Eye (tissue), 1 donor: ENCODE measurements at regions not wholly inside any gene's neighbourhood (a gene's known extent, or its start where the extent isn't known, plus 50 kb on each side); places are given as distances from the start of the nearest gene placed in this dataset.
"Not testable (repeated sequence)": the region's sequence is repeated elsewhere in the genome, so short reads cannot be mapped to it uniquely, and the experiment has no call there.

Experiments used
- DNase-seq: peaks from one replicate; pipeline ENCODE4 v3.0.0-alpha.2; 2015

- not testable (repeated sequence) for DNase-seq
Measured at GRCh38 chrX:46151332-46151731, 393.9 kb downstream of the ZNF674 start.

- no peak for DNase-seq
Measured at GRCh38 chrX:46144566-46144965, 400.7 kb downstream of the ZNF674 start.

GRCh38 chrX:46140272-46140671, 404.9 kb downstream of the ZNF674 start:
- no peak for DNase-seq

GRCh38 chrX:46130247-46130646, 415.0 kb downstream of the ZNF674 start:
- DNase-seq, result peak; percentile 25

- DNase-seq, result no peak
Measured at GRCh38 chrX:46125111-46125510, 420.1 kb downstream of the ZNF674 start.

GRCh38 chrX:46117234-46117633, 428.0 kb downstream of the ZNF674 start:
- DNase-seq, result no peak

GRCh38 chrX:46087310-46087709, 457.9 kb downstream of the ZNF674 start:
- not testable (repeated sequence) for DNase-seq

GRCh38 chrX:46080121-46080520, 465.1 kb downstream of the ZNF674 start:
- DNase-seq, result not testable (repeated sequence)

GRCh38 chrX:46072791-46073190, 472.4 kb downstream of the ZNF674 start:
- DNase-seq, result no peak

- no peak for DNase-seq
Measured at GRCh38 chrX:46072372-46072771, 472.8 kb downstream of the ZNF674 start.

GRCh38 chrX:46070421-46070820, 474.8 kb downstream of the ZNF674 start:
- DNase-seq, result no peak

- no peak for DNase-seq
Measured at GRCh38 chrX:46059316-46059715, 485.9 kb downstream of the ZNF674 start.

GRCh38 chrX:46044486-46044885, 500.7 kb downstream of the ZNF674 start:
- DNase-seq, result no peak

GRCh38 chrX:46040001-46040400, 505.2 kb downstream of the ZNF674 start:
- no peak for DNase-seq

GRCh38 chrX:46039526-46039925, 505.7 kb downstream of the ZNF674 start:
- no peak for DNase-seq

- DNase-seq, result no peak
Measured at GRCh38 chrX:46036508-46036907, 508.7 kb downstream of the ZNF674 start.

GRCh38 chrX:46034868-46035267, 510.4 kb downstream of the ZNF674 start:
- DNase-seq, result no peak

GRCh38 chrX:46029777-46030176, 515.4 kb downstream of the ZNF674 start:
- no peak for DNase-seq

- DNase-seq, result no peak
Measured at GRCh38 chrX:46016296-46016695, 528.9 kb downstream of the ZNF674 start.

GRCh38 chrX:46015653-46016052, 529.6 kb downstream of the ZNF674 start:
- DNase-seq, result no peak

- DNase-seq, result no peak
Measured at GRCh38 chrX:45992402-45993123, 552.7 kb downstream of the ZNF674 start.

- DNase-seq, result no peak
Measured at GRCh38 chrX:45986971-45987370, 558.2 kb downstream of the ZNF674 start.

- no peak for DNase-seq
Measured at GRCh38 chrX:45986081-45986480, 559.1 kb downstream of the ZNF674 start.

- not testable (repeated sequence) for DNase-seq
Measured at GRCh38 chrX:45982958-45983727, 562.1 kb downstream of the ZNF674 start.
